Transverse colon (tissue), 4 donors: ENCODE measurements at regions not wholly inside any gene's neighbourhood (a gene's known extent, or its start where the extent isn't known, plus 50 kb on each side); places are given as distances from the start of the nearest gene placed in this dataset.
"Not testable (repeated sequence)": the region's sequence is repeated elsewhere in the genome, so short reads cannot be mapped to it uniquely, and the experiment has no call there.

ENCODE experiments used
- DNase-seq: peaks from one replicate; pipeline ENCODE4 v3.0.0-alpha.2; 2019
- H3K27ac ChIP-seq, 4 donors: fragments of 200-600 bp; sonication (generic); 2 replicates each; pipeline ENCODE4 v1.5.1; 2016 to 2018; ENCODE audit warnings: inconsistent platforms in 4 of 4
- H3K27me3 ChIP-seq: fragments of 200-600 bp; sonication (generic); 2 replicates; pipeline ENCODE4 v1.5.1; 2017; ENCODE audit warnings: inconsistent platforms
- H3K36me3 ChIP-seq, 4 donors: fragments of 200-600 bp; sonication (generic); 2 replicates each; pipeline ENCODE4 v1.5.1; 2017 to 2019; ENCODE audit warnings: inconsistent platforms in 4 of 4
- H3K4me1 ChIP-seq, 4 donors: fragments of 200-600 bp; sonication (generic); 2 replicates each; pipeline ENCODE4 v1.5.1; 2017 to 2020; ENCODE audit warnings: inconsistent platforms in 4 of 4
- H3K4me3 ChIP-seq, 4 donors: fragments of 200-600 bp; sonication (generic); 1 replicate in 1 of 4; 2 replicates in 3 of 4; pipeline versions ENCODE4 v1.5.1 to v1.6.1; 2017 to 2019; ENCODE audit warnings: inconsistent platforms in 4 of 4
- H3K9me3 ChIP-seq, 2 donors: fragments of 200-600 bp; sonication (generic); 2 replicates each; pipeline ENCODE4 v1.5.1; 2017 to 2019; ENCODE audit warnings: inconsistent platforms in 2 of 2
- CTCF ChIP-seq, 5 experiments: fragments of 200-600 bp in 3 of 5; fragments of 450-650 bp in 2 of 5; sonication (generic) in 3 of 5; IDR thresholded peaks; 1 replicate in 2 of 5; 2 replicates in 3 of 5; pipeline ENCODE4 v1.5.1; 2016 to 2017; ENCODE audit warnings: antibody characterized with exemption in 5 of 5, inconsistent platforms in 3 of 5, mild to moderate bottlenecking in 2 of 5, moderate library complexity in 1 of 5
- EP300 ChIP-seq: sonication (generic); formaldehyde crosslinking; IDR thresholded peaks from one replicate; pipeline ENCODE4 v1.6.1; 2017; ENCODE audit warnings: antibody characterized with exemption, low read depth
- POLR2A ChIP-seq: fragments of 450-650 bp; IDR thresholded peaks from one replicate; pipeline ENCODE4 v1.6.1; 2016; ENCODE audit warnings: antibody characterized with exemption, mild to moderate bottlenecking, moderate library complexity
- POLR2AphosphoS5 ChIP-seq, 3 donors: sonication (generic); formaldehyde crosslinking; IDR thresholded peaks; one replicate each; pipeline ENCODE4 v1.6.1; 2016; ENCODE audit warnings: antibody characterized with exemption in 3 of 3
- WGBS, 2 donors: methylation state at CpG; one replicate each; pipeline ENCODE4 v1.1.5; 2018; ENCODE audit warnings: low coverage in 1 of 2; 5-methylcytosine and 5-hydroxymethylcytosine counted together
- in situ Hi-C, 4 donors: fragments of 200-750 bp; cut with MboI; loops; one replicate each; pipeline versions ENCODE4 v1.15.0 to v1.15.1; 2017; ENCODE audit warnings: low sequenced_read_pairs in 3 of 4, low pct_ligation_motif_present in 1 of 4, low pct_unique_long_range_greater_than_20kb in 1 of 4
- intact Hi-C: fragments of 100-400 bp; cut with DNase I; formaldehyde crosslinking; loops from one replicate; pipeline ENCODE4 v1.15.1; 2023; ENCODE audit warnings: low total_unique reads

DNA sequence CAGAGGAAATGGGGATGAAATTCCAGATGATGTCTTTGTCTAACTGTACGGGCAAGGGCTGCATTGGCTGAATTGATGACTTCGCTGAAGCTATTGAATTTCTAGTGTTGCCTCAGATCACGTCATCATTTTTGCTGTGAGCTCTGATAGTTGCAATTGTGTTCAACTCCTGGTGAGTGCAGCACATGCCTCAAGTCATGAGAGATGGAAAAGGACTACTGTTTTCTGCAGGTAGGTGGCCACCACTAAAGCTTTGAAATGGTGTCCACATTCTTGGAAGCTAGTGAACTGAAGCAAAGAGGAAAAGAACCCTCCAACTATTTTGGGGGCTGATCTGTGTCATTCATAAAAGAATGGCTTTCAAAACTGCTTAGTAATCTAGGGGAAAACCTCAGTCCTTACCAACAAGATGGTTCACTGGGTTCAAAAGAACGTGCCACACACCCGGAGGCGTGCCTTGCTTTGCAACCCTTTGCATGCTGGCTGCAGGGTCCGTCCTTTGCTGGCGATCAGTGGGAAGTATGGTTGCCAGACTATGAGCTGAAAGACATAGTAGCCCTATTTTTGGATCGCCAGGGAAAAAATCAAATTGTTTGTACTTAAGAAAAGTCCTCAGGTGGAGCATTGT, 88.1 kb upstream of the STOX2 start:
- no peak overlapping the region for H3K27ac ChIP-seq
- DNase-seq, result no peak
- H3K4me1 ChIP-seq, result peaks cover 0 to 9% (median 4%) of the 10 kb centered on the region in 4 donors
- TF ChIP-seq EP300 (no peak), POLR2A (no peak), CTCF (IDR thresholded peaks at IDR 0.05) (no peak), POLR2AphosphoS5 (IDR thresholded peaks at IDR 0.05) (no peak)
- no peak overlapping the region for H3K4me3 ChIP-seq
- intact Hi-C loops (no loop called here), in situ Hi-C loops (no loop called here)
- no peaks in the 10 kb centered on the region for H3K9me3 ChIP-seq
- no peaks in the 10 kb centered on the region for H3K27me3 ChIP-seq
- 65 to 76% methylated on average over 9 of the region's 9 CpGs for WGBS, 2 donors
- H3K36me3 ChIP-seq, result no peaks in the 10 kb centered on the region

- H3K36me3 ChIP-seq, H3K9me3 ChIP-seq, DNase-seq, H3K4me3 ChIP-seq, H3K27me3 ChIP-seq, in situ Hi-C loops, H3K27ac ChIP-seq, intact Hi-C loops: not testable (repeated sequence)
- H3K4me1 ChIP-seq, result peaks cover 0 to 14% (median 7%) of the 10 kb centered on the region in 4 donors
- WGBS, 2 donors, result 96% methylated on average over 19 of the region's 30 CpGs; no CpG with 5 or more reads in 1 of the 2 donors
Observed at GRCh38 chr4:183818591-183818990, 86.5 kb upstream of the STOX2 start.

DNA sequence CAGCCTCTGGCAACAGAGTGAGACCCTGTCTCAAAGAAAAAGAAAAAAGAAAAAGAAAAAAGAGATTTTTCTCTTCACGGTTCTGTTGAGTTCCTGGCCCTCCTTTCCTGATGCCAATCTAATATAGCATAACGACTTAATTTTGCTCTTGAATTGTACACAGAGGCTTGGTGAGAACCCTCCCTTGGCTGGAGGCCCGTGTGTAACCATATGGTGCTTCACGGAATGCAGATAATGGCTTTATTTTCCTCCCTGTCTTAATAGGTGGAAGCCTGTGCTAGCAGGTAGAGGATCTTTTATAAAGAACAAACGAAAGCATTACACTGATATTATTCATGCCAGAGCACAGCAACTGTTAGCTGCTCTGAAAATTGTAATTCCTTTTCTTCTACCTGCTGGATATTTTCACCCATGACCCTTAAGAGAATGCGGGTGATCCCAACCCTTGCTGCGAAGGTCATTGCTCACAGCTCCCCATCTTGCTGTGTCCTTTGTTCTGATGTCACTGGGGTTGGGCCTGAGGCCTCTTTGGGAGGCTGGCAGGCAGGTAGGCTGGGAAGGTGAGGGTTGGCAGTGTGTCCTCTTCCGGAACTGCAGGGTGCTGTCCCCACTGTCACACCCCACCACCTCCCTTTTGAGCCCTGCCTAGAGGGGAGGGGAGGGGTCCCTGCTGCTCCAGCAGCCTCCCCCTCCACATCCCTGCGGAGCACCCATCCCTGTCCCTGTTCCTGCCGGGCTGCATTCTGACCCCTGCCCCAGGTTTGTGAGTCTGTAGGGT, 83.8 kb upstream of the STOX2 start:
- H3K4me3 ChIP-seq, result no peak overlapping the region
- in situ Hi-C loops (no loop called here), intact Hi-C loops (no loop called here)
- peak overlapping the region in 3 of 4 donors; percentile 10 to 33 (median 21) for H3K27ac ChIP-seq
- no peaks in the 10 kb centered on the region for H3K27me3 ChIP-seq
- no peaks in the 10 kb centered on the region for H3K9me3 ChIP-seq
- DNase-seq, result peak; percentile 71
- H3K4me1 ChIP-seq, result peaks cover 0 to 18% (median 7%) of the 10 kb centered on the region in 4 donors
- TF ChIP-seq CTCF (IDR thresholded peaks at IDR 0.05) (no peak), EP300 (no peak)
- H3K36me3 ChIP-seq, result no peaks in the 10 kb centered on the region
- WGBS, 2 donors, result 39 to 55% methylated on average over 5 to 10 of the region's 10 CpGs

GRCh38 chr4:183823434-183823833, 81.7 kb upstream of the STOX2 start:
- Histone ChIP-seq H3K4me1 (peaks cover 0 to 25% (median 7%) of the 10 kb centered on the region in 4 donors), H3K27ac (peak overlapping the region in 1 of 4 donors; percentile 42), H3K4me3 (no peak overlapping the region), H3K9me3 (no peaks in the 10 kb centered on the region), H3K27me3 (no peaks in the 10 kb centered on the region), H3K36me3 (no peaks in the 10 kb centered on the region)
- peak; percentile 44 for DNase-seq
- in situ Hi-C loops, result no loop called here
- TF ChIP-seq POLR2AphosphoS5 (IDR thresholded peaks at IDR 0.05) (peak in 1 of 3 donors; percentile 15), CTCF (IDR thresholded peaks at IDR 0.05) (no peak)
- intact Hi-C loops, result no loop called here
- 0 to 46% methylated on average over 1 to 7 of the region's 7 CpGs for WGBS, 2 donors
